PC-9 (cell line): ENCODE measurements at regions not wholly inside any gene's neighbourhood (a gene's known extent, or its start where the extent isn't known, plus 50 kb on each side); places are given as distances from the start of the nearest gene placed in this dataset.

Source experiments
- CTCF ChIP-seq: fragments of 200-600 bp; sonication (generic); conservative IDR thresholded peaks from 2 replicates; pipeline ENCODE4 v1.6.1; 2017; ENCODE audit warnings: mixed run types, antibody characterized with exemption, mild to moderate bottlenecking, moderate library complexity
- EZH2 ChIP-seq: fragments of 200-600 bp; sonication (generic); IDR thresholded peaks from 2 replicates; pipeline ENCODE4 v1.8.0; 2017; ENCODE audit warnings: antibody characterized with exemption, low read depth

GRCh38 chr5:174903172-174903732, 178.9 kb downstream of the MSX2 start:
- TF ChIP-seq CTCF (no peak), EZH2 (no peak)
